Transverse colon (tissue), 3 donors: ENCODE measurements at regions not wholly inside any gene's neighbourhood (a gene's known extent, or its start where the extent isn't known, plus 50 kb on each side); places are given as distances from the start of the nearest gene placed in this dataset.

Experiments used
- CTCF ChIP-seq, 5 experiments: fragments of 200-600 bp in 3 of 5; fragments of 450-650 bp in 2 of 5; sonication (generic) in 3 of 5; IDR thresholded peaks; 1 replicate in 2 of 5; 2 replicates in 3 of 5; pipeline ENCODE4 v1.5.1; 2016 to 2017; ENCODE audit warnings: antibody characterized with exemption in 5 of 5, inconsistent platforms in 3 of 5, mild to moderate bottlenecking in 2 of 5, moderate library complexity in 1 of 5
- EP300 ChIP-seq: sonication (generic); formaldehyde crosslinking; IDR thresholded peaks from one replicate; pipeline ENCODE4 v1.6.1; 2017; ENCODE audit warnings: antibody characterized with exemption, low read depth

GRCh38 chr14:61891810-61892209, 129.6 kb downstream of the SNAPC1 start:
- no peak for TF ChIP-seq CTCF (IDR thresholded peaks at IDR 0.05)
- TF ChIP-seq EP300, result no peak
